ENCODE measurements at regions not wholly inside any gene's neighbourhood (a gene's known extent, or its start where the extent isn't known, plus 50 kb on each side); places are given as distances from the start of the nearest gene placed in this dataset.

DNA sequence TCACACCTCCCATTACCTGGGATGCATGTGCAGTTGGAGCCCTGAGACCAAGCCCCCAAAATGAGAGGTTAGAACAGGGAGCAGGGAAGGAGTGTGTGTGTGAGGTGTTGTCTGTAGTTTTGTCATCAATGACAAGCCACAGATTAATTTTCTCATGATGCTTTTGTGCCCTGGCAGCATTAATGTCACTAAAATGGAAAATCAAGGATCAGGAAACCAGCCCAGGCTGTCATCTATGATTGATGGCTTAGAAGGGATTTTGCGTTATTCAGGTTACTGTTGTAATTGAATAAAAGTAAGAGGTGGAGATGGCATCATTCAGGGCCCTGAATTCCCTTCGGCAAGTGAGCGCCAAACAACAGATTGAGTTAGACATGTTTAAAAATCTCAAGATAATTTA, 130.5 kb upstream of the C1QTNF7 start:
- TF ChIP-seq EZH2phosphoT487 (IDR thresholded peaks at IDR 0.05; ENCODE audit: borderline replicate concordance, low read length): no peak
- TF ChIP-seq CTCF (IDR thresholded peaks at IDR 0.05; ENCODE audit: low read depth, low read length, poor library complexity, severe bottlenecking): no peak

Measured in DOHH2 (cell line).